Ascending aorta (tissue), 2 donors: ENCODE measurements at regions not wholly inside any gene's neighbourhood (a gene's known extent, or its start where the extent isn't known, plus 50 kb on each side); places are given as distances from the start of the nearest gene placed in this dataset.
"Not testable (repeated sequence)": the region's sequence is repeated elsewhere in the genome, so short reads cannot be mapped to it uniquely, and the experiment has no call there.

ENCODE experiments used
- DNase-seq, 2 donors: peaks; one replicate each; pipeline ENCODE4 v3.0.0-alpha.2; 2019; ENCODE audit warnings: low spot score in 2 of 2
- H3K27ac ChIP-seq, 2 donors: fragments of 200-600 bp; sonication (generic); one replicate each; pipeline ENCODE4 v1.5.1; 2016 to 2017; ENCODE audit warnings: mild to moderate bottlenecking in 1 of 2
- H3K27me3 ChIP-seq: fragments of 200-600 bp; sonication (generic); one replicate; pipeline ENCODE4 v1.5.1; 2017
- H3K36me3 ChIP-seq, 2 donors: fragments of 200-600 bp; sonication (generic); one replicate each; pipeline ENCODE4 v1.5.1; 2016
- H3K4me1 ChIP-seq, 2 donors: fragments of 200-600 bp; sonication (generic); one replicate each; pipeline ENCODE4 v1.5.1; 2016 to 2017; ENCODE audit warnings: mild to moderate bottlenecking in 1 of 2
- H3K4me3 ChIP-seq, 2 donors: fragments of 200-600 bp; sonication (generic); one replicate each; pipeline ENCODE4 v1.5.1; 2016 to 2017; ENCODE audit warnings: mild to moderate bottlenecking in 1 of 2
- H3K9me3 ChIP-seq, 2 donors: fragments of 200-600 bp; sonication (generic); one replicate each; pipeline ENCODE4 v1.5.1; 2016
- intact Hi-C: fragments of 100-400 bp; cut with DNase I; formaldehyde crosslinking; loops from one replicate; pipeline ENCODE4 v1.15.1; 2023
- TF ChIP-seq, protein P1 (sequence below), 3 experiments: fragments of 200-600 bp in 2 of 3; fragments of 450-650 bp in 1 of 3; sonication (generic) in 2 of 3; IDR thresholded peaks; one replicate each; pipeline ENCODE4 v1.5.1; 2016 to 2019; ENCODE audit warnings: antibody characterized with exemption in 3 of 3, mild to moderate bottlenecking in 1 of 3, moderate library complexity in 1 of 3

DNA sequence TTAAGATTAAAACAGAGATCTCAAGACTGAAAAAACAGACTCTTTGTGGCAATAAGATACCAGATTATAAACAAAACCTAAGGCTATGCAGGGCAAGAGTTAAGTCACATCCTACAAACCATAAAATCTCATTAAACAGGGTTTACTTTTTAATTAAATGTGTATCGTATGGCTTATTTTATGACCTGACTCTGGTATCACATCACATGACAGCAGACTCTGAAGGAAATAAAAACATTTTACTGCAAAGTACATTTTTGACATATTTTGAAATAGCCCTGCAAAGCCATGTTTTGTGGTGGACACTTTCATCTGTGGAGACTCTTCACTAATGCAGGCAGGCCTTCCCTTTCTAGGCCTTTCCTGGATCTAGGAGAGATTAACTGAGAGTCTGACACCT is 327.6 kb upstream of the CLEC14A start:
- intact Hi-C loops: no loop called here
- Histone ChIP-seq H3K27ac (no peak overlapping the region), H3K4me1 (no peaks in the 10 kb centered on the region), H3K36me3 (no peaks in the 10 kb centered on the region), H3K4me3 (no peak overlapping the region), H3K27me3 (no peaks in the 10 kb centered on the region), H3K9me3 (no peaks in the 10 kb centered on the region)
- DNase-seq: no peak
- TF ChIP-seq, protein P1, sequence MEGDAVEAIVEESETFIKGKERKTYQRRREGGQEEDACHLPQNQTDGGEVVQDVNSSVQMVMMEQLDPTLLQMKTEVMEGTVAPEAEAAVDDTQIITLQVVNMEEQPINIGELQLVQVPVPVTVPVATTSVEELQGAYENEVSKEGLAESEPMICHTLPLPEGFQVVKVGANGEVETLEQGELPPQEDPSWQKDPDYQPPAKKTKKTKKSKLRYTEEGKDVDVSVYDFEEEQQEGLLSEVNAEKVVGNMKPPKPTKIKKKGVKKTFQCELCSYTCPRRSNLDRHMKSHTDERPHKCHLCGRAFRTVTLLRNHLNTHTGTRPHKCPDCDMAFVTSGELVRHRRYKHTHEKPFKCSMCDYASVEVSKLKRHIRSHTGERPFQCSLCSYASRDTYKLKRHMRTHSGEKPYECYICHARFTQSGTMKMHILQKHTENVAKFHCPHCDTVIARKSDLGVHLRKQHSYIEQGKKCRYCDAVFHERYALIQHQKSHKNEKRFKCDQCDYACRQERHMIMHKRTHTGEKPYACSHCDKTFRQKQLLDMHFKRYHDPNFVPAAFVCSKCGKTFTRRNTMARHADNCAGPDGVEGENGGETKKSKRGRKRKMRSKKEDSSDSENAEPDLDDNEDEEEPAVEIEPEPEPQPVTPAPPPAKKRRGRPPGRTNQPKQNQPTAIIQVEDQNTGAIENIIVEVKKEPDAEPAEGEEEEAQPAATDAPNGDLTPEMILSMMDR (IDR thresholded peaks at IDR 0.05): no peak

GRCh38 chr14:38578278-38578681 is 322.4 kb upstream of the CLEC14A start:
- H3K36me3 ChIP-seq: no peaks in the 10 kb centered on the region
- TF ChIP-seq, protein P1 (IDR thresholded peaks at IDR 0.05): no peak
- DNase-seq: no peak
- peaks cover 0 to 4% of the 10 kb centered on the region in 2 donors for H3K9me3 ChIP-seq
- H3K4me1 ChIP-seq: no peaks in the 10 kb centered on the region
- intact Hi-C loops: no loop called here
- no peak overlapping the region for H3K27ac ChIP-seq
- no peak overlapping the region for H3K4me3 ChIP-seq
- no peaks in the 10 kb centered on the region for H3K27me3 ChIP-seq

GRCh38 chr14:38567703-38568102 is 311.8 kb upstream of the CLEC14A start:
- Histone ChIP-seq H3K27me3 (no peaks in the 10 kb centered on the region), H3K36me3 (no peaks in the 10 kb centered on the region), H3K4me3 (no peak overlapping the region), H3K27ac (no peak overlapping the region), H3K9me3 (peaks cover under 1 to 8% of the 10 kb centered on the region in 2 donors), H3K4me1 (no peaks in the 10 kb centered on the region)
- TF ChIP-seq, protein P1 (IDR thresholded peaks at IDR 0.05): no peak
- no peak for DNase-seq
- intact Hi-C loops: no loop called here

DNA sequence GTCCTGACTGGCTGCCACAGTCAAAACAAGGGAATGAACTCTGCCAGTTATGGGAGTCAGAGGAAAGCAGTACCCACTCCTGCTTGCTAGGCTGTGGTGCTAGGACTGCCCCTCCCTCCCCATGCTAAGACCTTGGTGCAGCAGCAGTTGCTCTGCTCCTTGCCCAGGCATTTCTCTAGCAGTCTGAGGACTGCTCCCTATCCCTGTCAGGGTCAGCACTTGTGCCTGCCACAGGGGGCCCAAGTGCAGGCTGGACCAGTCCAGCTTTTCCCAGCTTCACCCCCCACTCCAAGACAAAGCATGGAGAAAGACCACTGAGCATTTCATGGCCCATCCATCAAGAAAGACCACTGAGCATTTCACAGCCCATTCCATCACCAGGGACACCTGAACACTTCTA is 305.8 kb upstream of the CLEC14A start:
- Histone ChIP-seq H3K9me3 (peaks cover 4 to 22% of the 10 kb centered on the region in 2 donors), H3K4me1 (no peaks in the 10 kb centered on the region), H3K4me3 (no peak overlapping the region), H3K36me3 (no peaks in the 10 kb centered on the region), H3K27me3 (no peaks in the 10 kb centered on the region), H3K27ac (no peak overlapping the region)
- DNase-seq: no peak
- intact Hi-C loops: no loop called here
- TF ChIP-seq, protein P1 (IDR thresholded peaks at IDR 0.05): no peak

DNA sequence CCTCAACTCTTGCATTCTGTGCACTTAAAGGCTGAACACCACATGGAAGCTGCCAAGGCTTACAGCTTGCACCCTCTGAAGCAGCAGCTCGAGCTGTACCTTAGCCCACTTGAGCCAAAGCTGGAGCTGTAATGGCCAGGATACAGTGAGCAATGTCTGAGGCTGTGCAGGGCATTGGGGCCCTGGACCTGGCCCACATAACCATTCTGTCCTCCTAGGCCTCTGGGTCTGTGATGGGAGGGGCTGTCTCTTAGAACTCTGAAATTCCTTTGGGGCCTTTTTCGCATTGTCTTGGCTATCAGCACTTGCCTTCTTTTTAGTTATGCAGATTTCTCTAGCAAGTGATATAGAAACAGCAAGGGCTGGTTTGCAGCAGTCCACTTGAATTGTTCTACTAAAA is 303.8 kb upstream of the CLEC14A start:
- TF ChIP-seq, protein P1 (IDR thresholded peaks at IDR 0.05): no peak
- H3K4me1 ChIP-seq: no peaks in the 10 kb centered on the region
- DNase-seq: no peak
- intact Hi-C loops: no loop called here
- H3K27me3 ChIP-seq: no peaks in the 10 kb centered on the region
- H3K36me3 ChIP-seq: no peaks in the 10 kb centered on the region
- peaks cover 4 to 22% of the 10 kb centered on the region in 2 donors for H3K9me3 ChIP-seq
- H3K27ac ChIP-seq: no peak overlapping the region
- no peak overlapping the region for H3K4me3 ChIP-seq

- H3K27ac ChIP-seq, intact Hi-C loops, H3K27me3 ChIP-seq, H3K36me3 ChIP-seq, H3K4me3 ChIP-seq, DNase-seq, H3K4me1 ChIP-seq: not testable (repeated sequence)
- peaks cover 0 to 14% of the 10 kb centered on the region in 2 donors for H3K9me3 ChIP-seq
Observed at GRCh38 chr14:38557391-38557790, 301.5 kb upstream of the CLEC14A start.
